ENCODE measurements at regions not wholly inside any gene's neighbourhood (a gene's known extent, or its start where the extent isn't known, plus 50 kb on each side); places are given as distances from the start of the nearest gene placed in this dataset.
"Not testable (repeated sequence)": the region's sequence is repeated elsewhere in the genome, so short reads cannot be mapped to it uniquely, and the experiment has no call there.

DNA sequence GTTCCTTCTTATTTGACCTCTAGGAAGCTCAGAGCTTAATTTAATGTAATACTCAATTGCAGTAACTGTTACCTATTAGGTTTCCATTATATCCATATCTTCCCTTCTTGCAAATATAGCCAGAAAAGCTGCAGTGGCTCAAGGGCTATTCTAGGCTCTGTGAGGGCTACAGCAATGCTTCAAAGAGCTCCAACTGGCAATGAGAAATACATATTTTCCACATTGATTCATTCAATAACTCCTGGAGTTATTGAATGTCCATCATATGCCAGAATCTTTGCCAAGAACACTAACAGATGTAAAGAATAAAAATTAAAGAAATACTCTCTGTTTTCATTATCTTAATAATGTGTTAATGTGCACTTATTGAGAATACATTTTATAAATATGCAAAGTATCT, 396.9 kb upstream of the PAPPA start:
- no peak for DNase-seq

DNA sequence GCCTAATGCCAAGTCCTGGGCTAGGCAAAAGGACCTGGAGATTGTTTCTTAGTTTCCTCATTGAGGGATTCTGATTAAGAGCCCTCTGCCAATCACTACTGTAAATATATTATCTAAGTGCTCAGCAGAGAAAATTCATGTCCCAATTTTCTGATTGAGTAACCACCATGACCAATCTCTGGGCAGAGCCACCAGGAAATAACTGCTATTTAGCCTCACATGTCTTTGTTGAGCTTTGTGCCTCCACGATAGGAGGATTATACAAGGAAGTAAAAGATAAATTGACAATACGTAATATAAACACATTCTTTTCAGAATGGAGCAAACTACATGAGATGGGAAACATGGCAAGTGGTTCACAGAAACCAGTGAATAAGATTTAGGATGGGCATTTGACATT, 396.1 kb upstream of the PAPPA start:
- no peak for DNase-seq

DNA sequence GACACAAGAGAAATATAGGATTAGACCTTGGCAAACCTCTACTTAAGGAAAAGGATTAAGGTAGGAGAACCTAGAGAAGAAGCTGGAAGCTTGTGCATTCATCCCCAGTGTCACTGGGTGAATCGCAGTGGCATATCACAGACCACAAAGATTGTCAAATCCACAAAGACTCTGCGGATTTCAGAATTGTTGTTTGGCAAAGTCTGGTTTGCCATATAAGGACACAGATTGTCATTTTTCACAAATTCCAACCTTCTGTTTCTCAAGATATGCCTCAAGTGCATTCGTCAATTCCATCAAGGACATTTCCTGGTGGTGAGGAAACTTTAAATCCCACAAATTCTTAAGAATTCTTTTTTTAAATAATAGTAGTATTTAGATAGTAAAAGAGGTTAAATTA, 395.1 kb upstream of the PAPPA start:
- no peak for DNase-seq

DNA sequence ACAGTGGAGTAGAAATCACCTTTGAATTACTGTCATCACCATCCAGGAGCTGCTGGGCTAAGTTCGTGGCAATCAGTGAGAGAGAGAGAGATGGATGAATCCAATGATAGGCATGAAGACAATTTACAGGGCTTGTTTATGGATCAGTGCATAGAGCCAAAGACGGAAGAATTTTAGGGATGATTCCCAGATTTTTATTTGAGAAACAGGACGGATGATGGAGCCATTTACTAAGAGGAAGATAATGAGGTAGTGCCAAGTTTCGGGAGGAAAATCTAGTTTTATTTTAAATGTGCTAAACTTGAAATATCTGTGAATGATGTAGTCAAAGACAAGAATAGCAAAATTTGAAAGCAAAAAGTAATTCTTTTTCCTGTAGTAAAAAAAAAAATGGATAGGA, 394.2 kb upstream of the PAPPA start:
- DNase-seq = no peak

DNA sequence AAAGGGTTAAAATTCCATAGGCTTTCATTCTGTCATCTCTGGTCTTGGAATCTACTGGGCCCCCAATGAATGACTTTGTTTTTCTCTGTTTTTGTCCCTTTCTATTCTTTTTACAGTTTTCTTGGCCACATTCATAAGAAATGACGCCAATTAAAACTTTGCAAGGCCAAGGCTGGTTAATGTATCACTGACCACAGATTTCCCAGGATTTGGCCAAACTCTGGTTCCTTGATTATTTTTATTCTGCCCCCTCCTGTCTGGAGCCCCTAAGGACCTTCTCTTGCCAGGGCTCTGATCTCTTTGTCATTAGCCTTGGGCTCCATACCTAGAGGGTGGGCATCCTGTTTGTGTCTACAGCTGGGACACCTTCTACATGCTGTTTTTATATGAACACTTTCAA, 388.9 kb upstream of the PAPPA start:
- DNase-seq = no peak

DNA sequence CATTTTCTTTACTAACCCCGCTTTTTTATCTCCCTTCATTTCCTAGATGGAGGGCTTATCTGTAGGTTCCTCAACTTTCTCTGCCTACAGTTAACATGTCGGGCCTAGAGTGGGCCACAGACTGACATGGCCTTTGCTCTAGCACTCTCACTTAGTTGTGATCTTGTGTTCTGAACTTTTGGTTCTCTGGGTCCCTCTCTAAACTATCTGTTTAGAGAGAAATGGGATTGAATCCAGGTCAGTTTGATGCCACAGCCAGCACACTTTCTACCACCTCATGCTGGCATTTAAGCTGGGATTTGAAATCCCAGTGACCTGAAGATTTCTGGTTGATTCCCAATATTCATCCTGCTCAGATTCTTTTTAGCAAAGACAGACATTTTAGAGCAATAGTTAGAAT, 388.5 kb upstream of the PAPPA start:
- no peak for DNase-seq

DNA sequence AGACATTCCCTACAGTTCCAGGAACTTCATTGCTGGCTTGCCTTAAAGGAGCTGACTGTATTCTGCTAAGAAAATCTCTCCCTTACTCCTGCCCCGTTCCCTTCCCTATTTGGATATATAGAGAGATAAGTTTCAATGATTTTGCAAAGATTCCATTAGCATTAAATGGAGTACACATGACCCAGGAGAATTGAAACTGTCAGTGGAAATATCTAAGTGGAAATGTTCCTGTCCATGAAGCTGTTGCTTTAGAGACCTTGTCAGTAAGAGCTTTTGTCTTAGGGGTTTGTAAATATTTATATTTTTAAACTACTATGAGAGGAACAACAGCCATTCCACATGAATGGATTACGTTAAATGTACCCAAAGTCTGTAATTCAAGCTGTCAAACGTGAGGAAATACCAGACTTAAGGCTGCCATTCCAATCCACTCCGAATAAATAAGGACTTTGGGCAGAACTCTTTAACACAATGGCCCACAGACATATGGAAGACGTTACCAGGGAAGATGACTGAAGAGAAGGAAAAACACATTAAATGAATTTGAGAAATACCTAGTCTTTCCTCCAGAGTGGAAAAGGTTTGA, 387.1 kb upstream of the PAPPA start:
- DNase-seq = no peak

DNA sequence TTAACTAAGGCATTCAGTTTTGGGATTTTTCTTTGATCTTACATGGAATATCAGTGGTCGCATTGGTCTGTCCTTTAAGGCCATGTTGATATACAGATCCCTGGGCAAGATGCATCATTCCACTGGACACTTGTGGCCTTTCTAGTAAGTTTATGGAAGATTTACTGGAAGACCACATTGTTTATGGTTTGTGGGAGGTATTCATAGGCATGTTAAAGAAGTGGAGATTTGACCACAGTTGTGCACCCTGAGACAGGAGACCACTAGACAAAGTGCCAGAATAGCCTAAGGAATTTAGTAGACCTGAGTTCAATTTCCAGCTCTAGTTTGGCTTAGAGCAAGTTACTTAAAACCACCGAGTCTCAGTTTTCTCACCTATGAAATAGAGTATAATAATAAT, 383.1 kb upstream of the PAPPA start:
- DNase-seq = no peak

DNA sequence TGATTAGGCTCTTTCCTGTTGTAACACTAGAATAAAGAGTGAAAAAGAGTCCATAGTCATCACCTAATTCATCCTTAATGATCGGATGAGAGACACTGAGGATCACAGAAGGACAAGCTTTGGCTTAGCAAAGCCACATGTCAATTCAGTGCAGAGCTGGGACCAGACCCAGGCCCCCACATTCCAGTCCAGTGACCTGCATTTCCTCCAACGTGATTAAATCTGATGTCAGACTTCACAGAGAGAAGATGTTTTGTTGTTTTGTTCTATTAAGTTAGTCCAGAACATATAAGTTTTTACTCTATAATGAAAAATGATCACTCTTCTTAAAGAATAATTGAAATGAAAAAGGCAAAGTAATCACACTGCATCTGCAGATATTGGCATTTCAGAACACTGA, 377.9 kb upstream of the PAPPA start:
- no peak for DNase-seq

DNA sequence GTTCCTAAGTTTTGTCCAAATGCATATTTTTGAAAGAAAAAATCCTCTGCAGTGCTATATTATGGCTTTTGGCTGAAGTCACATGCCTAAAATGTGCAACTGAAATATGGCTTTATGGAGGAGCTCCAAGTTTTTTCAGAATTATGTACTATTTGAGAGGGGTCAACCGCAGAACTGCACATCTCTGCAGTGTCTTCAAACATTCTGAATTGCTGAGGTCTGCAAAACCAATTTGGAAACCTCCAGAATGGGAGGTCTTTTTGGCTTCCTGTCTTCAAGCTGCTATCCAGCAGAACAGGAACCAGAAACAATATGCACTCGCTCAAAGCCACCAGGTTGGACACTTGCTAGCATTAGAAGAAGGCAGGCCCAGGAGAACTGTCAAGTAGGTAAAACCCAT, 376.0 kb upstream of the PAPPA start:
- DNase-seq = no peak

DNA sequence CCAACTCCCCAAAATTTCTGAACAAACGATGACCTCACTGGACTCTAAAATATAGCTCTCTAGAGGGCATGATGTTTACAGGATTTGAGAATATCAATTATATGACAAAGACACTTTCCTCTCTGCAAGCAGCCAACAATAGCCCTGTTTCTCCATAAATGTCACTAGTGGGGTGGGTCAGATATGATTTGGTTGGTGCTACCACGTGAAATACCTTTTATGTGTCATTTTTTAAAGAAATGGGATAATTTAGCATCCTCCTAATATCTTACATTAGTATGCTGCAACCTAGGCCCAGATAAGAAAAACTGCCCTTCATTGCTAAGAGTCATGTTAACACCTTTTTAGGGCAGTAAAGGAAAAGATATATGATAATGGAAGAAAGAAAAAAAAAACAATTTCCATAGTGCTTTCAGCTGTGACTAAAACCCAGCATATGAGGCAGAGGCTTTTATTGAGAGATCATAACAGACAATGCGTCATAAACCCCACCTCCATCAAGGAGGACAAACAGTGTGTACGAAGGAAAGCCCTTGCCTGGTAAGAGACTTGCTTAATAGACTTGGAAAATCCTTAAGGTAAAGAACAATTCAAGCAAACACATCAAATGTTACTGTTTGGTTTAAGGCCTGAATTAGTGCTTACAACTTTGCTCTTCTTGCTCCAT, 372.4 kb upstream of the PAPPA start:
- no peak for DNase-seq

DNA sequence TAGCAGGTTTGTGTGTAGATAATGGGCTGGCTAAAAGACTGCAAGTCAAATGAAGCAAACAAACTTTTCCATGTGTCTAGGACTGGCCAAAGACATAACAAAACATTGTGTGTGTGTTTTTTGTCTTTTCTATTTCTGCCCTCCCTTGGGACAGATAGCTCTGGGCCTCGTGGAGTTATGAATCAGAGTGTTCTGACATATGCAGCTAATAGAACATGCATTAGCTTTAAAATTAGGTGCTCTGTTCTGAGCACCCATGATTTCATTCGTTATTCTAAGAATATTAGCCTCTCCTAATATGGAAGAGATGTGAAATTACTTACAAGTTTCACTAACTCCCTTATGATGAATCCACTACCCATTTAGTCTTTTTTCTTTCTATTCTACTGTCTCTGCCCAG, 367.3 kb upstream of the PAPPA start:
- DNase-seq = no peak

DNA sequence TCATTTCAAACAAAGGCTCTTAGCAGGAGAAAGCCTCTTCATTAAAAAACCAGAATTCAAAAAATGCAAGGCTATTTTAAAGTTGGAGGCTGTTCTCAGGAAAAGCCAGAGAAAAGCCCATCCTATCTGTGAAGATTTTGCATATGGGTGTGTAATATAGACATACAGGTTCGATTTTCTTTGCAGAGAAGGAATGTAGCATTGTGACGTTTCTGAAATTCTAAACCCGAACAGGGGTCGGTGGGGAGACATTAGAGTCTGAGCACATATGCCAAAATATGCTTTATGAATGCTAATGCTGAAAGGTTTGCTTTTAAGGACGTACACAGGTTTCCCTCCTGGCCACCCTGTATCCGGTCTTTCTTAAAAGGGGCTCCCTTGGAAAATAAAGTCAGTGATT, 363.1 kb upstream of the PAPPA start:
- no peak for DNase-seq

DNA sequence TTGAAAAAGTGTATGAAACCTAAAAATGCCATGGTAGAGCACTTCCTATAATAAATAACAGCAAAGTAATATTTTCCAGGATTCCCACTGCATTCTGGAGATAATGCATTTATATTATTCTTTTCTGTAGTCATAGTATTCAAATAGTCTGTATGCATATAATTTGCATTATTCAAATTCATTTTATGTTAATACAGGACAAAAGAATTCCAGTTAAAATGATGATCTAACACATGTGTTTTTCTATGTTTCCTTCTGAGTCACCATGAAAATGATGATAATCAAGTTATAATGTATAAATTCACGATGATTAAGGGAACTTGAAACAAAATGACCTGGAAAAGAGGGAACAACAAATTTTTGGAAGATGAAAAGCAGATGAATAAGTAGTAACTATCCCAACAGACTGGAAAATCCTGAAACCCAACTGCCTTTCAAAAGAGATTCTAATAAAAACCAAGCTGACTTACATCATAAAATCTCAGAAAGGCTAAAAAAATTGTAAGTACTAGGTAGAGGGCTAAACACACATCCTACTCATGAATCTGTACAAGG, 358.6 kb upstream of the PAPPA start:
- no peak for DNase-seq

DNA sequence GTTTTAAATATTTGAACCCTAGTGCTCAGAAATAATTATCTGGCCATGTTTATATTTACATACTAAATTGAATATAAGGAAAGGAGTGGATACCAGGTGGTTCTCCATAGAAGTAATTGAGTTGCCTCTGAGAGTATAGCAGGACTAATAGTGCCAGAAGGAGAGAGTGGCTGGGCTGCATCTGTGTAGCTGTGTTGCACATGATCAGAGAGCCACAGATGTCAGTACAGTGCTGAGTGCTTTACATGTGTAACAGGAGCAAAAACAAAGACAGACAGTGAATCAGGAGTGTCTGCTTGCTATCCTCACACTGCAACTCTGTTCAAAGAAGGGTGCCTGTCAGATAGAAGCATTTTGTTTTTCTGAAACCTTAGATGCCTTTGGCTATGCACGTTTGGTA, 353.9 kb upstream of the PAPPA start:
- no peak for DNase-seq

DNA sequence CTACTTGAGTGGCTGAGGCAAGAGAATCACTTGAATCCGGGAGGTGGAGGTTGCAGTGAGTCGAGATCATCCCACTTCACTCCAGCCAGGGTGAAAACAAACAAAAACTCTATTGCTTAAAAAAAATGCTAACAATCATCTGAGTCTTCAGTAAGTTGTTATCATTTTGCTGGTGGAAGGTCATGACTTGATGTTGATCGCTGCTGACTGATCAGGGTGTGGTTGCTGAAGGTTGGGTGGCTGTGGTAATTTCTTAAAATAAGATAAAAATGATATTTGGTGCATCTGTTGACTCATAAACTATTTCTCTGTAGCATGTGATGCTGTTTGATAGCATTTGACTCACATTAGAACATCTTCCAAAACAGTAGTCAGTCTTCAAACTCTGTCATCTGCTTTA, 349.4 kb upstream of the PAPPA start:
- DNase-seq = no peak

DNA sequence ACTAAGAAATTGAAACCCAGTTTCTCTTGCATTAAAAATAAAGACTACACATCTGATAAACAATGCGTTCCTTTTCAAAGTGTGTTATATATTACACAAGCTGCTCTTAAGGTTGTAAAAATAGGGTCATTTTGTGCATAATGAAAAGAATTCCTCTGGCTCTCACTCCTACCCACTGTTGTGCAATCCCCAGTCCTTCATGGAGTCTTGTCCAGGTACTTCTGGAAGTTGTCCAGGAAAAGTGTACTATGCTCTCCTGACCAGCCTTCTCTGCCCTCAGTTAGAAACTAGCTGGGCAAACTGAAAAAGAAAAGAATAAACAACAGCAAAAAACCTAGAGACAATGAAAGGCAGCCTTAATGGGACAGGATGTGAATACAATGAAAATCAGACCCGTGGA, 345.5 kb upstream of the PAPPA start:
- DNase-seq = no peak

DNA sequence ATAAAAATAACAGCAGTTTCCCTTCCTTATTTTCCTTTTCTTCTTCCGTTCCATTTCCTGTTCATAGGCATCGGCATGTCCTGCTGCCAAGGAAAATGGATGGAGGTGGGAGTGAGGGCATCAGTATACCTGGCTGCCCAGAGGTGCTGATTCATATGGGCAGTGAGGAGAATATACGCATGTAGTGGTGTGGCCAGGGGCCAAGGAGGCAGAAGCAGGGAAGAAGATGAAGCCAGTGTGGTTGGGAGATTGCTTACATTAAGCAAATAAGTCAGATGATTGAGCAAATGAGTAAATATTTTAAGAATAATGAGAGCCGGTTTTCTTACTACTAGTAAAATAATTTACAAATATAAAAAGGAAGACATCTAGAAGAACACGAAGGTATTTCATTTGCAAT, 344.9 kb upstream of the PAPPA start:
- no peak for DNase-seq

DNA sequence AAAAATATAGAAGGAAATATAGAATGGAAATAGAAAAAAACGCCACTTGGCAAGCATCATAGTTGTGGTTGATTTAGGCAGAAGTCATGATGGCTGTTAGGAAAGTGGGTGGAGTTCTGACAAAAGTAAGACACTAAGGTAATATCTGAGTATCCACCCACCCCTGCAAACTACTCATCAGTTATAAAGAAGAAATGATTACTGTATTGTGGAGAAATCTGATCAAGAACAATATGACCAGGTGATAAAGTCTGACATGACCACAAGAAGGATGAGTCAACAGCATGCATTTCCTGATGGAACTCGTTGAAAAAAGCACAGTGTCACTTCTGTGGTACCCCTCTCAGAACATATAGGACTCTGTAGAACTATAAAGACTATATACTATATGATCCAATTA, 343.4 kb upstream of the PAPPA start:
- DNase-seq = no peak

DNA sequence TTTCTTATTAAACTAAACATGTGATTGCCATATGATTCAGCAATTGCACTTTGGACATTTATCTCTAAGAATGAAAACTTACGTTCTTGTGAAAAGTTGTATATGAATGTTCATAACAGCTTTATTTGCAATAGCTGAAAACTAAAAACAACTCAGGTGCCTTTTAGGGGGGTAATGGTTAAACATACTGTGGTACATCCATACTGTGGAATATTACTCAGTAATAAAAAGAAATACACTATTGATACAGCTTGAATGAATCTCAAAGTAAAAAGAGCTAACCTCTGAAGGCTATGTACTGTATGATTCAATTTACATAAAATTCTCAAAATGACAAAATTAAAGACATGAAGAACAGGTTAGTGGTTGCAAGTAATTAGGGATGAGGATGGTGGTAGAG, 339.5 kb upstream of the PAPPA start:
- DNase-seq = no peak

DNA sequence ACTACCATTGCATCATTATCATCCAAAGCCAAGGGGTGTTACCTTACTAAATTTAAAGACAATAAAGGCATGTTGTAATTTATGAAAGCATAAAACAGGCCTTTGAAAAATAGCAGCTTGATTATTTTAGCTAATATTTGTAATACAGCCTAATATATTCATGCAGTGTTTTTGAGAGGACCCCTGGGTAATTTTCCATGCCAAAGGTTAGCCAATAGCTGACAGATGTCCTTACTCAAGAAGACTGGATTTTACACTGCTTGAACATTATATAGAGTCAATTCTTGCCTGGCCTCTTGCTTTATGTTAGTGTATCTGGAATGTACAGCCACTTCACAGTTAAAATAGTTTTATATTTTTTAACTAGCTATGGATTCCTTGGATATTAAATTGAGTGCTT, 337.8 kb upstream of the PAPPA start:
- DNase-seq = no peak

DNA sequence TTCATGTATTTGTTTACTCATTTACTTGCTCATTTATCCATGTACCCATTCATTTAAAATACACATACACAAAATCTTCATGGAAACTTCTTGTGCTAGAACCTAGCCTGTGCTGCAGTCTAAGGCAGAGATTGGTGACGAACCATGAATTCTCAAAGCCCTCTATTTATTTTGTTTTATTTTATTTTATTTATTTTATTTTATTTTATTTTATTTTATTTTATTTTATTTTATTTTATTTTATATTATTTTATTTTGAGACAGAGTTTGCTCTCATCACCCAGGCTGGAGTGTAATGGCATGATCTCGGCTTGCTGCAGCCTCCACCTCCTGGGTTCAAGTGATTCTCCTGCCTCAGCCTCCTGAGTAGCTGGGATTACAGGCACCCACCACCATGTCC, 334.9 kb upstream of the PAPPA start:
- DNase-seq = not testable (repeated sequence)

DNA sequence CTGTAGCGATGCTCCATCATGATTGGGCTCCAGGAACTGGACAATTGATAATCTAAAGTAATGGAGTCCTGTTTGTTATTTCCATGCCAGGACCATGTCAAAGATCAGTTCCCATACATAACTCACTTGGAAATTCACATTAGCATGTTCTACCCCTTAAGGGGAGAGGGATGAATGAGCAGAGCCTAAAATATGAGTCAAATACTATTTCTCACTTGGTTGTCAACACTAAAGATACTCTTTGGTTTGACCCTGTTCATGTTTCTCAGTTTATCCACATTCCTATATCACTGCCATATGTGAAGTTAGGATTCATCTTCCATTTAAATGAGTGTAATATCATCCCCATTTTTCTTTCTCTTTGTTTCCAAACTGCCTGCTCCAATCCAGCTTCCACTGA, 321.6 kb upstream of the PAPPA start:
- no peak for DNase-seq

DNA sequence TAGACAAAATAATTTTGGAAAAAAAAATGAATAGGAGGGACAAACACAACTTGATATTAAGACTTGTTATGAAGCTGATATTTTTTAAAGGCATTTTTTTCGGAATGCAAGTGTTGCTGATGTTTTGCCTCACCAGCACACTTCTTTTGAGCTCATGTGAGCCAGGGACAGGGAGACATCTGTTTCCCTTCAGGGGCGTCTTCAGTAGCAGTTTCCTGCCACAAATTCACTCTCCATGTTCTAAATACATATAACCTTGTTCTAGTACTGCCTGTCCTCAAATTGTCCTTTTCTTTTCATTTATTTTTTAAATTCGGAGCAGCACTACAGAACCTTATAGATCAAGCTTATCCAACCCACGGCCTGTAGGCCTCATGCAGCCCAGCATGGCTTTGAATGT, 316.0 kb upstream of the PAPPA start:
- DNase-seq = no peak

DNA sequence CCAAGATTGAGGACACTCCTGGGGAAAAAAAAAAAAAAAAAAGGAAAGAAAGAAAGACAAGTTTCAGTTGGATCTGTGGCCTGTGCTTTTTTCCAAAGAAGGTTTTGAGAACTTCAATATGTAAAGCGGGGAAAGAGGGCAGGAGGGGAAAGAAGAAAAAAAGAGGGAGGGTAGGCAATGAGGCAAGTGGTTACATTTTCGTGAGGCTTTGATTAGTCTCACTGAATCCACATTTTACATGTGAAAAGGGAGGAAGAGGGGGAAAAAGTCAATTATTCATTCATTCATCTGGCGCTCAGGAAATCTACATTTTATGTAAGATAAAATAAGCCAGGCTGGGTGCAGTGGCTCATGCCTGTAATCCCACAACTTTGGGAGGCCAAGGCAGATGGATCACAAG, 315.2 kb upstream of the PAPPA start:
- no peak for DNase-seq

Data from right forelimb (tissue), 1 donor.